ENCODE measurements at regions not wholly inside any gene's neighbourhood (a gene's known extent, or its start where the extent isn't known, plus 50 kb on each side); places are given as distances from the start of the nearest gene placed in this dataset.

- no peak overlapping the region for H2AFZ ChIP-seq (ENCODE audit: low read length)
Observed at GRCh38 chr5:39542511-39543285, 117.9 kb upstream of the DAB2 start.

GRCh38 chr5:39541920-39542319 lies 117.1 kb upstream of the DAB2 start:
- H3K4me2 ChIP-seq (ENCODE audit: extremely low read depth, insufficient read depth, low read length), result no peak overlapping the region
- H3K4me1 ChIP-seq (ENCODE audit: control insufficient read depth, extremely low read depth, insufficient read depth, low read length), result peaks cover 2% of the 10 kb centered on the region
- H3K27ac ChIP-seq (ENCODE audit: insufficient read depth, low read length), result no peak overlapping the region
- peak in 1 of 2 donors; percentile 23 for DNase-seq (ENCODE audit: low read depth in 2 of 2)
- no peaks in the 10 kb centered on the region for H3K9me3 ChIP-seq (ENCODE audit: control insufficient read depth, insufficient read depth, low read depth, low read length)
- no peak overlapping the region for H3K4me3 ChIP-seq (replicated peaks in 1 of 4; ENCODE audit: control extremely low read depth in 1 of 4, insufficient read depth in 1 of 4, low read depth in 3 of 4, low read length in 4 of 4)
- no peaks in the 10 kb centered on the region for H4K20me1 ChIP-seq (ENCODE audit: control insufficient read depth, extremely low read depth, insufficient read depth, low read length)
- TF ChIP-seq, protein P1, sequence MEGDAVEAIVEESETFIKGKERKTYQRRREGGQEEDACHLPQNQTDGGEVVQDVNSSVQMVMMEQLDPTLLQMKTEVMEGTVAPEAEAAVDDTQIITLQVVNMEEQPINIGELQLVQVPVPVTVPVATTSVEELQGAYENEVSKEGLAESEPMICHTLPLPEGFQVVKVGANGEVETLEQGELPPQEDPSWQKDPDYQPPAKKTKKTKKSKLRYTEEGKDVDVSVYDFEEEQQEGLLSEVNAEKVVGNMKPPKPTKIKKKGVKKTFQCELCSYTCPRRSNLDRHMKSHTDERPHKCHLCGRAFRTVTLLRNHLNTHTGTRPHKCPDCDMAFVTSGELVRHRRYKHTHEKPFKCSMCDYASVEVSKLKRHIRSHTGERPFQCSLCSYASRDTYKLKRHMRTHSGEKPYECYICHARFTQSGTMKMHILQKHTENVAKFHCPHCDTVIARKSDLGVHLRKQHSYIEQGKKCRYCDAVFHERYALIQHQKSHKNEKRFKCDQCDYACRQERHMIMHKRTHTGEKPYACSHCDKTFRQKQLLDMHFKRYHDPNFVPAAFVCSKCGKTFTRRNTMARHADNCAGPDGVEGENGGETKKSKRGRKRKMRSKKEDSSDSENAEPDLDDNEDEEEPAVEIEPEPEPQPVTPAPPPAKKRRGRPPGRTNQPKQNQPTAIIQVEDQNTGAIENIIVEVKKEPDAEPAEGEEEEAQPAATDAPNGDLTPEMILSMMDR (conservative IDR thresholded peaks at IDR 0.05 in 1 of 2, IDR thresholded peaks at IDR 0.05 in 1 of 2; ENCODE audit: low read depth in 1 of 2, low read length in 2 of 2), result no peak
- TF ChIP-seq EZH2 (IDR thresholded peaks at IDR 0.05; ENCODE audit: low read length, missing control alignments), result no peak
- H3K27me3 ChIP-seq (ENCODE audit: control insufficient read depth, insufficient read depth, low read length), result no peaks in the 10 kb centered on the region
- no peak overlapping the region for H3K9ac ChIP-seq (ENCODE audit: insufficient read depth, low read length)
- H3K36me3 ChIP-seq (ENCODE audit: control insufficient read depth, insufficient read depth, low read length), result no peaks in the 10 kb centered on the region
- H2AFZ ChIP-seq (ENCODE audit: low read length), result no peak overlapping the region
- no peaks in the 10 kb centered on the region for H3K79me2 ChIP-seq (ENCODE audit: control insufficient read depth, insufficient read depth, low read length)

More at GRCh38 chr5:39542511-39543285, 117.9 kb upstream of the DAB2 start:
- no peaks in the 10 kb centered on the region for H3K36me3 ChIP-seq (ENCODE audit: control insufficient read depth, insufficient read depth, low read length)
- H3K79me2 ChIP-seq (ENCODE audit: control insufficient read depth, insufficient read depth, low read length), result no peaks in the 10 kb centered on the region
- no peak overlapping the region for H3K4me2 ChIP-seq (ENCODE audit: extremely low read depth, insufficient read depth, low read length)
- DNase-seq (ENCODE audit: low read depth in 2 of 2), result no peak
- H3K27ac ChIP-seq (ENCODE audit: insufficient read depth, low read length), result no peak overlapping the region
- H3K4me1 ChIP-seq (ENCODE audit: control insufficient read depth, extremely low read depth, insufficient read depth, low read length), result peaks cover 2% of the 10 kb centered on the region
- TF ChIP-seq EZH2 (IDR thresholded peaks at IDR 0.05; ENCODE audit: low read length, missing control alignments), result no peak
- TF ChIP-seq, protein P1 (conservative IDR thresholded peaks at IDR 0.05 in 1 of 2, IDR thresholded peaks at IDR 0.05 in 1 of 2; ENCODE audit: low read depth in 1 of 2, low read length in 2 of 2), result no peak
- H3K9ac ChIP-seq (ENCODE audit: insufficient read depth, low read length), result no peak overlapping the region
- no peak overlapping the region for H3K4me3 ChIP-seq (replicated peaks in 1 of 4; ENCODE audit: control extremely low read depth in 1 of 4, insufficient read depth in 1 of 4, low read depth in 3 of 4, low read length in 4 of 4)
- H3K9me3 ChIP-seq (ENCODE audit: control insufficient read depth, insufficient read depth, low read depth, low read length), result no peaks in the 10 kb centered on the region
- no peaks in the 10 kb centered on the region for H4K20me1 ChIP-seq (ENCODE audit: control insufficient read depth, extremely low read depth, insufficient read depth, low read length)
- no peaks in the 10 kb centered on the region for H3K27me3 ChIP-seq (ENCODE audit: control insufficient read depth, insufficient read depth, low read length)

DNA sequence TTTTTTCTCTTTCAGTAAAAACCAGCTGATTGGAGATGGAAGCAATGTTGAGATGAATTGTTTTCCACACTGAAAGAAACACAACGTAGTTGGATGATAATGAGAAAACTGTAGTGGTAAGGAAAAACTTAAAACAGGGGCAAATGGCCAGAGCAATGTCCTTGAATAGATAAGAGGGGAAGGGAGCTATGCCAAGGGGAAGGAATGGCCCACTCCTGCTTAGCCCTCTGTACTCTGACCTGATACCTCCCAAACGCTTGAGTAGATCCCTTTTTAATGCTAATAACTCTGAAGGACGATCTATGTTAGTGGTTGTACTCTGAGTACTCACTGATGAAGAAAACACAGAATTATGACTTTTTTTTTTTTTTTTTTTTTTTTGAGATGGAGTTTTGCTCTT lies 114.7 kb upstream of the DAB2 start:
- Histone ChIP-seq H4K20me1 (ENCODE audit: control insufficient read depth, extremely low read depth, insufficient read depth, low read length) (no peaks in the 10 kb centered on the region), H2AFZ (ENCODE audit: low read length) (no peak overlapping the region), H3K36me3 (ENCODE audit: control insufficient read depth, insufficient read depth, low read length) (no peaks in the 10 kb centered on the region), H3K4me1 (ENCODE audit: control insufficient read depth, extremely low read depth, insufficient read depth, low read length) (peaks cover 2% of the 10 kb centered on the region), H3K9ac (ENCODE audit: insufficient read depth, low read length) (no peak overlapping the region), H3K27me3 (ENCODE audit: control insufficient read depth, insufficient read depth, low read length) (no peaks in the 10 kb centered on the region), H3K9me3 (ENCODE audit: control insufficient read depth, insufficient read depth, low read depth, low read length) (no peaks in the 10 kb centered on the region), H3K79me2 (ENCODE audit: control insufficient read depth, insufficient read depth, low read length) (no peaks in the 10 kb centered on the region), H3K27ac (ENCODE audit: insufficient read depth, low read length) (no peak overlapping the region), H3K4me3 (replicated peaks in 1 of 4; ENCODE audit: control extremely low read depth in 1 of 4, insufficient read depth in 1 of 4, low read depth in 3 of 4, low read length in 4 of 4) (no peak overlapping the region), H3K4me2 (ENCODE audit: extremely low read depth, insufficient read depth, low read length) (no peak overlapping the region)
- no peak for DNase-seq (ENCODE audit: low read depth in 2 of 2)
- TF ChIP-seq, protein P1 (conservative IDR thresholded peaks at IDR 0.05 in 1 of 2, IDR thresholded peaks at IDR 0.05 in 1 of 2; ENCODE audit: low read depth in 1 of 2, low read length in 2 of 2), result no peak
- TF ChIP-seq EZH2 (IDR thresholded peaks at IDR 0.05; ENCODE audit: low read length, missing control alignments), result no peak

All from fibroblast of lung (primary cell).